ENCODE measurements at regions not wholly inside any gene's neighbourhood (a gene's known extent, or its start where the extent isn't known, plus 50 kb on each side); places are given as distances from the start of the nearest gene placed in this dataset.

- Histone ChIP-seq H3K4me3 (no peak overlapping the region), H3K36me3 (ENCODE audit: low read depth) (no peaks in the 10 kb centered on the region), H3K27ac (no peak overlapping the region), H4K20me1 (ENCODE audit: insufficient read depth) (no peaks in the 10 kb centered on the region; the same call in 1 of the 2 replicates), H3K9me3 (ENCODE audit: insufficient read depth, low read depth) (no peaks in the 10 kb centered on the region), H3K9me2 (ENCODE audit: insufficient read depth) (0 out of 2 replicates have a peak, but pooled peaks cover 2% of the 10 kb centered on the region), H3K4me2 (no peak overlapping the region), H3F3A (ENCODE audit: insufficient read depth, low read depth) (no peaks in the 10 kb centered on the region), H3K4me1 (replicated peaks; ENCODE audit: insufficient read depth) (no peaks in the 10 kb centered on the region), H3K27me3 (ENCODE audit: insufficient read depth, low read depth) (no peaks in the 10 kb centered on the region), H3K79me2 (ENCODE audit: low read depth) (no peaks in the 10 kb centered on the region), H2AFZ (no peak overlapping the region)
- intact Hi-C loops (cut with micrococcal nuclease; ENCODE audit: unreplicated experiment) = no loop called here
- BruUV-seq (replicated peaks) = no TSS peak
- TF ChIP-seq CTCF (conservative IDR thresholded peaks at IDR 0.05) = no peak
- TF ChIP-seq EZH2 (IDR thresholded peaks at IDR 0.05; ENCODE audit: low read depth) = no peak
- ChIA-PET CTCF (no interaction called here), POLR2A (ENCODE audit: unreplicated experiment) (no interaction called here)
- DNase-seq = no peak
These were observed 148.0 kb upstream of the CDH12 start for GRCh38 chr5:23001120-23001519.

GRCh38 chr5:22998774-22999173 lies 145.6 kb upstream of the CDH12 start:
- no peaks in the 10 kb centered on the region for H3F3A ChIP-seq (ENCODE audit: insufficient read depth, low read depth)
- H3K36me3 ChIP-seq (ENCODE audit: low read depth) = no peaks in the 10 kb centered on the region
- no peak overlapping the region for H3K4me3 ChIP-seq
- no peak overlapping the region for H3K27ac ChIP-seq
- 0 out of 2 replicates have a peak, but pooled peaks cover 2% of the 10 kb centered on the region for H3K9me2 ChIP-seq (ENCODE audit: insufficient read depth)
- H3K4me2 ChIP-seq = no peak overlapping the region
- H4K20me1 ChIP-seq (ENCODE audit: insufficient read depth) = no peaks in the 10 kb centered on the region; the same call in 1 of the 2 replicates
- H2AFZ ChIP-seq = no peak overlapping the region
- H3K4me1 ChIP-seq (replicated peaks; ENCODE audit: insufficient read depth) = no peaks in the 10 kb centered on the region
- H3K9me3 ChIP-seq (ENCODE audit: insufficient read depth, low read depth) = no peaks in the 10 kb centered on the region
- intact Hi-C loops (cut with micrococcal nuclease; ENCODE audit: unreplicated experiment) = no loop called here
- no peaks in the 10 kb centered on the region for H3K27me3 ChIP-seq (ENCODE audit: insufficient read depth, low read depth)
- ChIA-PET POLR2A (ENCODE audit: unreplicated experiment) (no interaction called here), CTCF (no interaction called here)
- no TSS peak for BruUV-seq (replicated peaks)
- TF ChIP-seq CTCF (conservative IDR thresholded peaks at IDR 0.05) = no peak
- no peak for TF ChIP-seq EZH2 (IDR thresholded peaks at IDR 0.05; ENCODE audit: low read depth)
- DNase-seq = no peak
- no peaks in the 10 kb centered on the region for H3K79me2 ChIP-seq (ENCODE audit: low read depth)

- BruUV-seq (replicated peaks) = no TSS peak
- intact Hi-C loops (cut with micrococcal nuclease; ENCODE audit: unreplicated experiment) = no loop called here
- POLR2A ChIA-PET (ENCODE audit: unreplicated experiment) = no interaction called here
- no peaks in the 10 kb centered on the region; the same call in 1 of the 2 replicates for H4K20me1 ChIP-seq (ENCODE audit: insufficient read depth)
- H3K4me3 ChIP-seq = no peak overlapping the region
- H3K9me3 ChIP-seq (ENCODE audit: insufficient read depth, low read depth) = no peaks in the 10 kb centered on the region
- no peaks in the 10 kb centered on the region for H3K79me2 ChIP-seq (ENCODE audit: low read depth)
- no peaks in the 10 kb centered on the region for H3F3A ChIP-seq (ENCODE audit: insufficient read depth, low read depth)
- H3K4me1 ChIP-seq (replicated peaks; ENCODE audit: insufficient read depth) = no peaks in the 10 kb centered on the region
- H3K36me3 ChIP-seq (ENCODE audit: low read depth) = no peaks in the 10 kb centered on the region
- DNase-seq = no peak
- TF ChIP-seq EZH2 (IDR thresholded peaks at IDR 0.05; ENCODE audit: low read depth) (no peak), CTCF (conservative IDR thresholded peaks at IDR 0.05) (no peak)
- no peak overlapping the region for H3K4me2 ChIP-seq
- H3K27ac ChIP-seq = no peak overlapping the region
- CTCF ChIA-PET = no interaction called here
- no peaks in the 10 kb centered on the region for H3K27me3 ChIP-seq (ENCODE audit: insufficient read depth, low read depth)
- H3K9me2 ChIP-seq (ENCODE audit: insufficient read depth) = 0 out of 2 replicates have a peak, but pooled peaks cover 2% of the 10 kb centered on the region
- no peak overlapping the region for H2AFZ ChIP-seq
These were observed 145.2 kb upstream of the CDH12 start for GRCh38 chr5:22998362-22998761.

Measured in PC-9 (cell line).